Upper lobe of left lung (tissue), 6 donors: ENCODE measurements at regions not wholly inside any gene's neighbourhood (a gene's known extent, or its start where the extent isn't known, plus 50 kb on each side); places are given as distances from the start of the nearest gene placed in this dataset.

ENCODE experiments used
- ATAC-seq, 2 donors: fragments of 200-7000 bp; cut with Tn5 transposase; one replicate each; pipeline ENCODE4 v1.9.1; 2022; ENCODE audit warnings: mild to moderate bottlenecking in 2 of 2, moderate library complexity in 2 of 2; ENCODE audit not compliant: low FRiP score in 2 of 2
- DNase-seq, 2 donors: peaks; one replicate each; pipeline ENCODE4 v3.0.0-alpha.2; 2019 to 2020
- H3K27ac ChIP-seq, 4 donors: fragments of 200-600 bp; sonication (generic); one replicate each; pipeline ENCODE4 v1.5.1; 2016 to 2019
- H3K27me3 ChIP-seq, 4 donors: fragments of 200-600 bp; sonication (generic); one replicate each; pipeline ENCODE4 v1.5.1; 2017 to 2019
- H3K36me3 ChIP-seq, 4 donors: fragments of 200-600 bp; sonication (generic); one replicate each; pipeline ENCODE4 v1.5.1; 2016 to 2019
- H3K4me1 ChIP-seq, 4 donors: fragments of 200-600 bp; sonication (generic); one replicate each; pipeline ENCODE4 v1.5.1; 2018 to 2019
- H3K4me3 ChIP-seq, 4 donors: fragments of 200-600 bp; sonication (generic); one replicate each; pipeline ENCODE4 v1.5.1; 2017 to 2019; ENCODE audit warnings: mild to moderate bottlenecking in 2 of 4, moderate library complexity in 1 of 4
- H3K9me3 ChIP-seq, 4 donors: fragments of 200-600 bp; sonication (generic); one replicate each; pipeline ENCODE4 v1.5.1; 2018 to 2019
- CTCF ChIP-seq, 6 experiments: fragments of 450-650 bp in 4 of 6; fragments of 200-600 bp in 2 of 6; sonication (generic) in 2 of 6; IDR thresholded peaks; one replicate each; pipeline ENCODE4 v1.5.1; 2016 to 2019; ENCODE audit warnings: antibody characterized with exemption in 6 of 6
- EP300 ChIP-seq, 4 donors: sonication (generic); formaldehyde crosslinking; IDR thresholded peaks; one replicate each; pipeline ENCODE4 v1.5.1; 2017; ENCODE audit warnings: antibody characterized with exemption in 4 of 4, control low read depth in 2 of 4
- POLR2A ChIP-seq, 4 donors: fragments of 450-650 bp; IDR thresholded peaks; one replicate each; pipeline ENCODE4 v1.5.1; 2016 to 2017; ENCODE audit warnings: antibody characterized with exemption in 4 of 4, mild to moderate bottlenecking in 2 of 4
- POLR2AphosphoS5 ChIP-seq, 2 donors: sonication (generic); formaldehyde crosslinking; IDR thresholded peaks; one replicate each; pipeline ENCODE4 v1.5.1; 2017; ENCODE audit warnings: antibody characterized with exemption in 2 of 2
- WGBS, 2 donors: methylation state at CpG; one replicate each; pipeline ENCODE4 v1.1.5; 2017 to 2018; 5-methylcytosine and 5-hydroxymethylcytosine counted together
- donor health status: DM: no; HTN: no; CAD: no; lungs with moderate emphysema.
- donor health status: DM: no; HTN: yes; CAD: no; lungs with severe emphysema.

- no peaks in the 10 kb centered on the region for H3K4me1 ChIP-seq
- H3K9me3 ChIP-seq: no peaks in the 10 kb centered on the region
- WGBS, 2 donors: 90 to 91% methylated on average over 3 of the region's 3 CpGs
- H3K27me3 ChIP-seq: no peaks in the 10 kb centered on the region
- no peak for ATAC-seq
- no peak overlapping the region for H3K4me3 ChIP-seq
- no peaks in the 10 kb centered on the region for H3K36me3 ChIP-seq
- no peak for DNase-seq
- TF ChIP-seq EP300 (IDR thresholded peaks at IDR 0.05): no peak
- no peak for TF ChIP-seq POLR2A (IDR thresholded peaks at IDR 0.05)
- TF ChIP-seq CTCF (IDR thresholded peaks at IDR 0.05): no peak
- no peak for TF ChIP-seq POLR2AphosphoS5 (IDR thresholded peaks at IDR 0.05)
- H3K27ac ChIP-seq: no peak overlapping the region
Observed at GRCh38 chrX:39260965-39261364, 459.7 kb downstream of the MID1IP1 start.

DNA sequence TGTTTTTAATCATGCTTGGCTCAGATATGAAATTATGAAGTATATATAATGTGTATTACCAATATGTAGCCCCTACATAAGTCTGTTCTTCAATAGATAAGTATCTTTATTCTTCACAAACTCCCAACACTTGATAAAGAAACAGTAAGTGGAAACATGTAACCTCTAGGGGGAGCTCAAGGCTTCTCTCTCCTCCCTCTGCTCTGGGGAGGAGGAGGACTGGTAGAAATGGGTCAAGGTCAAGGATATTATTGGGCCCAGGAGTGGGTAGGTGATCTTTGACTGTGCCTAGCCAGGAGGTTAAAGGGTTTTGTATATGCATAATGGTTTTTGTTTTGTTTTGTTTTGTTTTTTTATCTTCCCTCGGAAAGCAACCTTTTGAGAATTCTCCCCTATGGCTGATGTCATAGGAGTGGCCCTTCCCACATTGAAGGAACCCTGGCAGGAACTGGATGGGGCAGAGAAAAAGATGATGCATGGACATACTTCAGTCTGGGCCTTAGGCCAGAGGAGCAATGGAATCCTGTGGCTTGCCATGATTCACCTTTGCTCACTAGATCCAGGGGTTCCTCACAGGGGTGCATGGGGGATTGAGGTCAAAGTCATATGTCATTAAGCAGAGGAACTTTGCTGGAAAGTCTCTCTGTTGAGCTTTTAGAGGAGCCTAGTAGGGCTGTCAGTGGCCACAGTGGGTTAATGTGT, 460.3 kb downstream of the MID1IP1 start:
- H3K4me3 ChIP-seq: no peak overlapping the region
- TF ChIP-seq CTCF (IDR thresholded peaks at IDR 0.05): peak in 5 of 6 experiments; percentile 4 to 39 (median 27)
- no peak for TF ChIP-seq EP300 (IDR thresholded peaks at IDR 0.05)
- TF ChIP-seq POLR2A (IDR thresholded peaks at IDR 0.05): no peak
- no peak for TF ChIP-seq POLR2AphosphoS5 (IDR thresholded peaks at IDR 0.05)
- 64 to 70% methylated on average over 1 of the region's 1 CpG for WGBS, 2 donors
- no peak for DNase-seq
- no peaks in the 10 kb centered on the region for H3K36me3 ChIP-seq
- H3K9me3 ChIP-seq: no peaks in the 10 kb centered on the region
- ATAC-seq: no peak
- no peak overlapping the region for H3K27ac ChIP-seq
- no peaks in the 10 kb centered on the region for H3K27me3 ChIP-seq
- no peaks in the 10 kb centered on the region for H3K4me1 ChIP-seq

DNA sequence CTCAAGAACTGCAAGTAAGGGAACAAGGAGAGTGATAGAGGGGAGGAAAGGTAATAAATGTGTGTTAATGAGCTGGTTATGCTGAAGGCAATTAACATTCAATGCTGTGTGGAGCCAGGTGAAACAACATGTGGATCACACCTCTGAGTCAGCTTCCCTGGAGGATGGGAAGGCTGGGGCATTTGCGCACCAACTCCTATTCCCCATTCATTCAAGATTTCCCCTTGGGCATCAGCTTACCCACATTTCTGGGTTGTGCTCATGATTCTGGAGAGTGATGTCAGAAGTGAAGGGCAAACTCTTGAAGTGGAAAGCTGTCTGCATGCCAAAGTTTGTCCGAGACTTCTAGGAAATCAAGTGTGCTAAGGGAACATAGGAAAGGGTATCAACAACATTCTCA, 461.4 kb downstream of the MID1IP1 start:
- ATAC-seq: no peak
- WGBS, 2 donors: 55 to 88% methylated on average over 2 of the region's 2 CpGs
- no peaks in the 10 kb centered on the region for H3K9me3 ChIP-seq
- no peaks in the 10 kb centered on the region for H3K4me1 ChIP-seq
- TF ChIP-seq CTCF (IDR thresholded peaks at IDR 0.05): no peak
- TF ChIP-seq POLR2AphosphoS5 (IDR thresholded peaks at IDR 0.05): no peak
- no peak for TF ChIP-seq EP300 (IDR thresholded peaks at IDR 0.05)
- TF ChIP-seq POLR2A (IDR thresholded peaks at IDR 0.05): no peak
- H3K27me3 ChIP-seq: no peaks in the 10 kb centered on the region
- no peak overlapping the region for H3K4me3 ChIP-seq
- DNase-seq: no peak
- H3K27ac ChIP-seq: no peak overlapping the region
- no peaks in the 10 kb centered on the region for H3K36me3 ChIP-seq

DNA sequence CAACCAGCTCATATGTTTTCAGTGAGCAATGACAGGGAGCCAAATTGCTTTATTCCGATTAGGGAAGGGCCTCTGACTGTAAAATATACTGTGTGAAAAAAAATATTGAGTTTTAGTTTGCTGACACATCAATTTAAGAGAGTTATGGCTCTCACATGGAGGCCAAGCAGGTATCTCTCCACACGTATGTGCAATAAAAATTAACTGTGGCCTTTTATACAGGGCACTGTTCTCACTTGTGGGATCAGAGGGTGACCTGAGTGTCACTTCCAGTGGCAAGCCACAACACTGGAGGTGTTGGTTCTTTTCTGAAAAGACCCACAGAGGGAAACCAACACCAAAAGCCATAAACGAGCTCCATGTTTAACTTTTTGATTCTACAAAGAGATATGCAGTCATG, 462.8 kb downstream of the MID1IP1 start:
- H3K4me3 ChIP-seq: no peak overlapping the region
- no peaks in the 10 kb centered on the region for H3K36me3 ChIP-seq
- ATAC-seq (no peak), DNase-seq (no peak)
- TF ChIP-seq POLR2AphosphoS5 (IDR thresholded peaks at IDR 0.05) (no peak), POLR2A (IDR thresholded peaks at IDR 0.05) (no peak), EP300 (IDR thresholded peaks at IDR 0.05) (no peak), CTCF (IDR thresholded peaks at IDR 0.05) (no peak)
- no peak overlapping the region for H3K27ac ChIP-seq
- no peaks in the 10 kb centered on the region for H3K9me3 ChIP-seq
- H3K4me1 ChIP-seq: no peaks in the 10 kb centered on the region
- no peaks in the 10 kb centered on the region for H3K27me3 ChIP-seq
- WGBS, 2 donors: 57 to 90% methylated on average over 3 of the region's 3 CpGs

- H3K4me1 ChIP-seq: no peaks in the 10 kb centered on the region
- no peaks in the 10 kb centered on the region for H3K36me3 ChIP-seq
- 82 to 96% methylated on average over 2 of the region's 2 CpGs for WGBS, 2 donors
- no peak overlapping the region for H3K4me3 ChIP-seq
- H3K27ac ChIP-seq: no peak overlapping the region
- H3K9me3 ChIP-seq: no peaks in the 10 kb centered on the region
- no peaks in the 10 kb centered on the region for H3K27me3 ChIP-seq
- ATAC-seq (no peak), DNase-seq (no peak)
- TF ChIP-seq CTCF (IDR thresholded peaks at IDR 0.05) (no peak), EP300 (IDR thresholded peaks at IDR 0.05) (no peak), POLR2AphosphoS5 (IDR thresholded peaks at IDR 0.05) (no peak), POLR2A (IDR thresholded peaks at IDR 0.05) (no peak)
Observed at GRCh38 chrX:39267176-39267575, 465.9 kb downstream of the MID1IP1 start.
